ENCODE measurements at regions not wholly inside any gene's neighbourhood (a gene's known extent, or its start where the extent isn't known, plus 50 kb on each side); places are given as distances from the start of the nearest gene placed in this dataset.

- TF ChIP-seq POLR2A (IDR thresholded peaks at IDR 0.05) (no peak), CTCF (IDR thresholded peaks at IDR 0.05) (no peak)
These were observed 135.9 kb upstream of the SHISA6 start for GRCh38 chr17:11105141-11105540.

Measured in vagina (tissue), 2 donors.